ENCODE measurements at regions not wholly inside any gene's neighbourhood (a gene's known extent, or its start where the extent isn't known, plus 50 kb on each side); places are given as distances from the start of the nearest gene placed in this dataset.

DNA sequence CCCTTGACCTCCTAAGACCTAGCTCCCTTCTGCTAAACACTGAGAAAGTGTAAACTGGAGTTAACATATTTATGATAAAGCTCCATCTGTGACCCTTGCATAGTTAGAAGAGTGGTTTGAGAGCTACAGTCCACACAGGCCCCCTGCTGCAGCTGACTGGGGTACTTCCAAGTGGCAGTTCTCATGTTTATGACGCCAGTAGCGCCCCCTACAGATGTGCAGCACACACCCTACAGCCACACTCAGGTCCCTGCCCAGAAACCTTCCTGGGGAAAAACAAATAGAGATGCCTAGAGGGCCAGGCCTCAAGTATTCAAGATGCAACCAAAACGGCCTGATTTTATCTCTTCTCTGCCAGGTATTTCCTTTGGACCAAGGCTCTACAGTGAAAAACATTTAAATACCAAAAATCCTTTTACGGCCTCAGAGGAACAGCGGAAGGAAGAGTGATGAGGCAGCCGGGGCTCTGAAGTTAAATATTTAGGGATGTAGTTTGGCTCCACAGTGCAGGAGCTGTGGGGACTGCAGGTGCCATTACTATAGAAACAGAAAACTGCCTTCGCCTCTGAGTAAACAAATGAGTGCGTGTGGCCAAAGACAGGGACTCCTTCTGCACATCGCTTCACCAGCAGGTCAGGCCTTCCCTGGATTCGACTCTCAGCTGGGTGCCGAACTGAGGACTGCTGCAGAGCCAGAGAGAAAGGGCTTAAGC lies 553.1 kb downstream of the EFNB2 start:
- POLR2A ChIA-PET = no interaction called here

DNA sequence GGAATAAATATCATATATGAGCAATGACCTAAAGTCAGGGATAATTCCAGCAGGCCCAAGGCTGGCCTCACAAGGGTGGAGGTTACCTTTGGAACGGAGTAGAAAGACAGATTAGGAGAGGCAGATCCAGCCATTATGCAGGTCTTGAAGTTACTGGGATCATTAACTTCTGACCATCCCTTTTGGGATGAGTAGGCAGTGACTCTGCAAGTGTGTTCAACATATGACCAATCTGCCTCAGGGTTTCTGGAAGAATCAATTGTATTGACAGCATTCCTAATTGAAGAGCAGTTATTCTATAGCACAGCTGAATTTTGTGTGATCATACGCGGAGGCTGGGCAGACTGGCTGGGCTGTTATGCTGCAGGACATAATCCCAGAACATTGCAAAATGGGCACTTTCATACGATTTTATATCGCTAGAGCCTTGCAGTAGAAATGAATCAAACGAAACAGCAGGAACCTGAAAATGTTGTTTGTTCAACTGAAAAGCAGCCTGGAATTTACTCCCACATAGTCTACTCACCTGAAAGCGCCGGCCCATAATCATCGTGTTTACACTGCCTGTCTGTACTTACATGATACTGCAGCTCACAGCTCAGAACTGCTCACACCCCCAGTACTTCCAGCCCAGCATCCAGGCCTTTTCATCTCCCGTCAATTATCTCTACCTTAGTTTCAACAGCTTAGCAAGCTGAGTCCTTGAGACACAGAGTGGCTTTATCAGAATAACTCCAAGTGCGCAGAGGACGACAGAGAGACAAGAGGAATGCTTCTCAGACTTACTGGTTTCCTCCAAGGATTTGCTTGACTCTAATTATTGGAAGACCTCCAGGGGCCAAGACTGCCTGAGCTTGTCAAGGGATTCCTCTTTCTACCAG lies 556.1 kb downstream of the EFNB2 start:
- TF ChIP-seq, protein P1, sequence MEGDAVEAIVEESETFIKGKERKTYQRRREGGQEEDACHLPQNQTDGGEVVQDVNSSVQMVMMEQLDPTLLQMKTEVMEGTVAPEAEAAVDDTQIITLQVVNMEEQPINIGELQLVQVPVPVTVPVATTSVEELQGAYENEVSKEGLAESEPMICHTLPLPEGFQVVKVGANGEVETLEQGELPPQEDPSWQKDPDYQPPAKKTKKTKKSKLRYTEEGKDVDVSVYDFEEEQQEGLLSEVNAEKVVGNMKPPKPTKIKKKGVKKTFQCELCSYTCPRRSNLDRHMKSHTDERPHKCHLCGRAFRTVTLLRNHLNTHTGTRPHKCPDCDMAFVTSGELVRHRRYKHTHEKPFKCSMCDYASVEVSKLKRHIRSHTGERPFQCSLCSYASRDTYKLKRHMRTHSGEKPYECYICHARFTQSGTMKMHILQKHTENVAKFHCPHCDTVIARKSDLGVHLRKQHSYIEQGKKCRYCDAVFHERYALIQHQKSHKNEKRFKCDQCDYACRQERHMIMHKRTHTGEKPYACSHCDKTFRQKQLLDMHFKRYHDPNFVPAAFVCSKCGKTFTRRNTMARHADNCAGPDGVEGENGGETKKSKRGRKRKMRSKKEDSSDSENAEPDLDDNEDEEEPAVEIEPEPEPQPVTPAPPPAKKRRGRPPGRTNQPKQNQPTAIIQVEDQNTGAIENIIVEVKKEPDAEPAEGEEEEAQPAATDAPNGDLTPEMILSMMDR (IDR thresholded peaks at IDR 0.05; ENCODE audit: insufficient read depth, low read depth, low read length) = no peak

More for the DNA sequence above, 553.1 kb downstream of the EFNB2 start:
- CTCF ChIA-PET = no interaction called here
- TF ChIP-seq, protein P1 (IDR thresholded peaks at IDR 0.05; ENCODE audit: insufficient read depth, low read depth, low read length) = no peak
- no peak overlapping the region for H3K4me3 ChIP-seq (ENCODE audit: low read depth, low read length)
- H3K36me3 ChIP-seq (ENCODE audit: control insufficient read depth, insufficient read depth, low read length) = no peaks in the 10 kb centered on the region
- H3K27me3 ChIP-seq (ENCODE audit: control insufficient read depth, insufficient read depth, low read length) = no peaks in the 10 kb centered on the region
- no peak for DNase-seq (ENCODE audit: low read depth)

DNA sequence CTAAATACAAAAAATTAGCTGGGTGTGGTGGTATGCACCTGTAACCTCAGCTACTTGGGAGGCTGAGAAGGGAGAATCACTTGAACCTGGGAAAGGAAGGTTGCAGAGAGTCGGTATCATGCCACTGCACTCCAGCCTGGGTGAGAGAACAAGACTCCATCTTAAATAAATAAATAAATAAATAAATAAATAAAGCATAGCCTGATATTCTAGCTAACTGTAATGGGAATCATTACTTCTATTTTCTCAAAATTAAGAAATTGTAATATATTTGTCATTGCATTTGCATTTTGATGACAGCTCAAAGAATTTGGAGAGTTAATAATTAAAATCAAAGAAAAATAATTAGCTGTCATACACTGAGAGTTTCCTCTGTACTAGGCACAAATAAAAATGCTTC lies 561.1 kb downstream of the EFNB2 start:
- Histone ChIP-seq H3K4me3 (ENCODE audit: low read depth, low read length) (no peak overlapping the region), H3K27me3 (ENCODE audit: control insufficient read depth, insufficient read depth, low read length) (no peaks in the 10 kb centered on the region), H3K36me3 (ENCODE audit: control insufficient read depth, insufficient read depth, low read length) (no peaks in the 10 kb centered on the region)
- TF ChIP-seq, protein P1 (IDR thresholded peaks at IDR 0.05; ENCODE audit: insufficient read depth, low read depth, low read length) = no peak
- POLR2A ChIA-PET = no interaction called here
- no peak for DNase-seq (ENCODE audit: low read depth)
- CTCF ChIA-PET = no interaction called here

More for the DNA sequence above, 556.1 kb downstream of the EFNB2 start:
- Histone ChIP-seq H3K27me3 (ENCODE audit: control insufficient read depth, insufficient read depth, low read length) (no peaks in the 10 kb centered on the region), H3K36me3 (ENCODE audit: control insufficient read depth, insufficient read depth, low read length) (no peaks in the 10 kb centered on the region), H3K4me3 (ENCODE audit: low read depth, low read length) (no peak overlapping the region)
- ChIA-PET POLR2A (no interaction called here), CTCF (interaction anchor here (1.0 kb wide), 2 partner anchors 10 to 12 kb away, joined by 3 read pairs; no protein-coding TSS in a partner anchor)
- no peak for DNase-seq (ENCODE audit: low read depth)

DNA sequence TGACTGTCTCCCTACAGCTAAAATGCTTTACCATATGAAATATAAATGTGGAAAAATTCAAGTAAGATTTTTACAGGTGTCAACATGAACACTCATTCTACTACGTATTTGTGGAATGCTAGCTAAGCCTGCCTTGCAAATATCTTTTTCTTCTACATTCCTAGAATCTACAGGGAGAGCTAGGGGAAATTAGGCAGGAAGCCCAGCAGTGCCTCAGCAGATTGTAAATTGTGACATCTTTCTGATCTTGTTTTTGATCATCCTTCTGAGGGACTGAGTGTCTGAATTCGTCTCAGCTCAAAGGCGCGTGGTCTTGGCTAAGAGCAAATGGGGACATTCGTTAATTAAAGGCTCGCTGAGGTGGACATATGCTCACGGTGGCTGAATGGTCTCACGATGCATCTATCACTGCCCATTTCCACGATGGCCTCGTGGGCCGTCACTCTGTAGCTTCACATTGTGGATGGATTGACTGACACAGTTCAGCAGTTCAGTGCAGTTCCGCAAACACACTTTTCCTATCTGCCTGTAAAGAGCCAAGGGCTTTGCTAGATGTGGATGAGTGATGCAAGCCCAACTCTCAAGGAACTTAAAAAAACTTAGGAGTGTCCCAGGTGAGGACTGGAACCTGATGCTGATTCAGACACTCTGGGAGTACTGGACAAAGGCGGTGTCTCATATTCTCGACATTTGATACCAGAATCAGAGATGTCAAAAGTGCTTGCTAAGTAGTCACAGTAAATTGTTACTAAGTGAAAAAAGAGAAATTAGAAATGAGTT lies 562.5 kb downstream of the EFNB2 start:
- no peak for DNase-seq (ENCODE audit: low read depth)
- Histone ChIP-seq H3K27me3 (ENCODE audit: control insufficient read depth, insufficient read depth, low read length) (no peaks in the 10 kb centered on the region), H3K4me3 (ENCODE audit: low read depth, low read length) (no peak overlapping the region), H3K36me3 (ENCODE audit: control insufficient read depth, insufficient read depth, low read length) (no peaks in the 10 kb centered on the region)
- TF ChIP-seq, protein P1 (IDR thresholded peaks at IDR 0.05; ENCODE audit: insufficient read depth, low read depth, low read length) = no peak
- ChIA-PET POLR2A (no interaction called here), CTCF (interaction anchor here (0.6 to 1.1 kb wide), 3 partner anchors 10 to 36 kb away, joined by 3 read pairs; no protein-coding TSS in a partner anchor)

All from BJ (cell line).